GM18858 (cell line): ENCODE measurements at regions not wholly inside any gene's neighbourhood (a gene's known extent, or its start where the extent isn't known, plus 50 kb on each side); places are given as distances from the start of the nearest gene placed in this dataset.

ENCODE experiments used
- ATAC-seq: cut with Tn5 transposase; IDR thresholded peaks from one replicate; pipeline ENCODE4 v1.9.1; 2021; ENCODE audit not compliant: unreplicated experiment

GRCh38 chr10:59595593-59595992 lies 114.1 kb downstream of the SLC16A9 start:
- no peak for ATAC-seq

- ATAC-seq = no peak
These were observed 115.9 kb downstream of the SLC16A9 start for GRCh38 chr10:59593768-59594167.

DNA sequence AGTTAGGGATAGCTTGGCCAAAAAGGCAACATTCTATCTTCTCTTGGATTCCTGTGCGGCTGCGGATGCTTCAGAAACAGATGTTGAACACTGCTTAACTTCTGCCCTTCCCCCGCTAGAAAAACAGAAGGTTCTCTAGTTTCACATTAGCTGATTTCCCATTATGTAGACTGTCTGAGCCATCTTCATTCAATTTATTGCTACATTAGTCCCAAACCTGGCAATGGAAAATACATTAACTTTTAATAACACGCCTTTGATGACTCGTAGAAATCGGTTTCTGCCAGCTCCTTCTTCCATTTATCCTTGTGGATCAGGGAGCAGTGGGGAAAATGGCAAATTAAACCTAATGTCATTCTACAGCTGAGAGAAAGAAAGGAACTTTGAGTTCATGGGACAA lies 119.9 kb downstream of the SLC16A9 start:
- no peak for ATAC-seq

- ATAC-seq = no peak
These were observed 120.9 kb downstream of the SLC16A9 start for GRCh38 chr10:59588791-59589190.

DNA sequence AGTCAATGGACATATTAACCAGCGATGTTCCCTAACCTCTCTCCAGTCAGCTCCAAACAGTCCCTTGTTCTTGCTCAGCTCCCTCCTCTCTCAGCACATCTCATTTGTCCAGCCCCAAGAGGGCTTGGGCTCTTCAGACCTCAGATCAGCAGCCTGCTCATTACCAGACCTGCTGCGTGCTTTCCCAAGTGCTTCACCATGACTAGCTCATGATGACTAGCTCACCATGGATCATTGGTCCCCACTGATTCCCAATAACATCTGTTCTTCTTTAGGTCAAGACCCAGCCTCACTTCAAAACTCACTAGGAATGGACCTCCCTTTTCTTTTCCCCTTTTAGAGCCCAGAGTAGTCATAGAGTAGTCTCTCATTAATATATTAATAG lies 121.9 kb downstream of the SLC16A9 start:
- no peak for ATAC-seq

GRCh38 chr10:59587083-59587755 lies 122.4 kb downstream of the SLC16A9 start:
- ATAC-seq = no peak

- ATAC-seq = no peak
These were observed 123.2 kb downstream of the SLC16A9 start for GRCh38 chr10:59586407-59586891.

GRCh38 chr10:59585046-59585700 lies 124.5 kb downstream of the SLC16A9 start:
- ATAC-seq = no peak

GRCh38 chr10:59582780-59583179 lies 126.9 kb downstream of the SLC16A9 start:
- no peak for ATAC-seq

DNA sequence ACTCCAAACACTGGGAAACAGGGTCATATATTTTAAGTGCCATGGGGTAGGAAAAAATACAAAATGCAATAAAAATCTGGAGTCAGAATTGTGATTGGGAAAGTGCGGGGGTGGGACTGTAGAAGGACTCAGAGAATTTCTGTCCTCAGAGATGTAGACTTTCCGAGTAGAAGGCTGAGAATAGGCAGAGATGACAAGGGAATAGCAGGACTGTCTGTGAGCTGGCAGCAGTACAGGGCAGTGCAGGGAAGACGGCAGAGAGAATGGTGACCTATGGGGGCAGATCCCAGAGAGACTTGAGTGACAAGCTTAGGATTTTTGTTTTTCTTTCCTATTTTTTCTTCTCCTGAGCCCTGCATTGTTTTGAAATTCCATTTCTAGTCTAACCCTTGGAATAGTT lies 127.6 kb downstream of the SLC16A9 start:
- no peak for ATAC-seq

- ATAC-seq = no peak
These were observed 129.4 kb downstream of the SLC16A9 start for GRCh38 chr10:59580026-59580863.

GRCh38 chr10:59578741-59579140 lies 130.9 kb downstream of the SLC16A9 start:
- no peak for ATAC-seq

- ATAC-seq = peak; percentile 50
These were observed 131.7 kb downstream of the SLC16A9 start for GRCh38 chr10:59577984-59578383.

DNA sequence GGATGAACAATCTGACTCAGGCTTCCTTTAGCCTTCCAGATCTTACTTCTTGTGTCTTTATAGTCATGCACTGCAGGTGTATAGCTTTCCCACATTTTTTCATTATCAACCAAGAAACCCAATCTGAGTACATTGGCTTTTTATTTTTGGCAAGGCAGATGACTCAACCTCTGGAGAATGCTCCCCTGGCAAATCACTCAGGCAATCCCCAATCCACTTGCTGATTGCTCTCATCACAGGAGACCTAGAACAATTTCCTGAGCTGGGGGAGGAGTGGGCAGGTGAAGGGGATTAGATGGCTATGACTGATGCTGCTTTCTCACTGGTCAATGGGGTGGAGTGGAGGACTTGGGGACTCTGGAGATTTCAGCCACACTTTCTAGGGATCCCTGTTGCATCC lies 134.4 kb downstream of the SLC16A9 start:
- no peak for ATAC-seq

GRCh38 chr10:59563531-59563930 lies 146.1 kb downstream of the SLC16A9 start:
- no peak for ATAC-seq

GRCh38 chr10:59562126-59562525 lies 147.5 kb downstream of the SLC16A9 start:
- no peak for ATAC-seq

DNA sequence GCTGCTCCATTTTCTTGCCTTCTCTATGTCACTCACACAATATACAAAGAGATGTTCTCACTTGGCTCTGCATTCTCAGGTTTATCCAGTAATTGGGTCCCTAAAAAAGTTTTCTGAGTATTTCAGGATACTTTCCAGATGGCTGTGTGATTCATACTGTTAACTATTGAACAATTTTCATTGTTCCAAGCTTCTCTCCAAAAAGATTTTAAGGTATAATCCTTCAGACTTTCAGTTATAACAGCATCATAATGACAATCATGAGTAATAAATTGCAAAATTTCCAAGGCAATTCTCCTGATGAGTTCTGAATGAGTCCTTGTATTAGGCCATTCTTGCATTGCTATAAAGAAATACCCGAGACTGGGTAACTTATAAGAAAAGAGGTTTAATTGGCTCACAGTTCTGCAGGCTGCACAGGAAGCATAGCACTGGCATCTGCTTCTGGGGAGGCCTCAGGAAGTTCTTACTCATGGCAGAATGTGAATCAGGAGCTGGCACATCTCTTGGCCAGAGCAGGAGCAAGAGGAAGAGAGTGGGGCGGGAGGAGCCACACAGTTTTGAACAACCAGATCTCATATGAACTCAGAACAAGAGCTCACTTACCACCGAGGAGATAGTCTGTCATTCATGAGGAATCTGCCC lies 148.1 kb downstream of the SLC16A9 start:
- no peak for ATAC-seq

- ATAC-seq = no peak
These were observed 148.7 kb downstream of the SLC16A9 start for GRCh38 chr10:59560990-59561389.

GRCh38 chr10:59560161-59560560 lies 149.5 kb downstream of the SLC16A9 start:
- no peak for ATAC-seq

DNA sequence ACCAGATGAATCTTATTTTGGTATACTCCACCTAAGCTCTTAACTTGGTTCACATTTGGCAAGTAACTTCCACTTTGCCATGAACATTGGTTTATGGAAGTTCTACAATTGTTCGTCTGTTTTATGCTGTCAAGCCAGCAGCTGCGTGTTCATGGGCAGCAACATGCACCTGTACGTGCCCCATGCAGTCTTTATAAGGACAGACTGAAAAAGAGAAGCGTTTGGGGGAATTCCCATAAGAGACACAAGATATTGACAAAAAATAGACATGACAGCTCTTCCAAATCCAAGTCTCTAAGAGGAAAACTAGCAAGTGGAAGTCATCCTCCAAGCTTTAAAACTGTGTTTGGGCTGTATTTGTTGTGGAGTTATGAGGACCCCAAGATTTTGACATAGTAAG lies 151.6 kb downstream of the SLC16A9 start:
- ATAC-seq = no peak

- ATAC-seq = no peak
These were observed 152.0 kb downstream of the SLC16A9 start for GRCh38 chr10:59557642-59558041.
